ENCODE measurements at regions not wholly inside any gene's neighbourhood (a gene's known extent, or its start where the extent isn't known, plus 50 kb on each side); places are given as distances from the start of the nearest gene placed in this dataset.
"Not testable (repeated sequence)": the region's sequence is repeated elsewhere in the genome, so short reads cannot be mapped to it uniquely, and the experiment has no call there.

DNA sequence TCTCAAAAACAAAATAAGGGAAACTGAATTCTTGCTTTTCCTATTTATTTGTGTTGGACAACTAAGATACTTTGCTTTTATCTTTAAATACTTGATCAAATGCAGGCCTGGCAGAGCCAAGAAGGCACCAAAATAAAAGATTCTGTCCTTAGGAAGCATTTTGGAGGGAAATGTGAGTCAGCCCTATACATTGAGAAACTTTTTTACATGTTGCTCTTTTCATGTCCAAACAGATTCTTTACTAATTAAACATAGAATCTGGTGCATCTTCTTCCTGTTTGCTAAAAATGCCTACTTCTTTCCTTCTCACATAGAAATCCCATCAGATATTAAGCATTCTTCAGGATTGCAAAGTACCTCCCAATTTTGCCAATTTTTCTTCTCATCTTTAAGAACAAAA is 1160.4 kb downstream of the EFNA5 start:
- no peak for DNase-seq

DNA sequence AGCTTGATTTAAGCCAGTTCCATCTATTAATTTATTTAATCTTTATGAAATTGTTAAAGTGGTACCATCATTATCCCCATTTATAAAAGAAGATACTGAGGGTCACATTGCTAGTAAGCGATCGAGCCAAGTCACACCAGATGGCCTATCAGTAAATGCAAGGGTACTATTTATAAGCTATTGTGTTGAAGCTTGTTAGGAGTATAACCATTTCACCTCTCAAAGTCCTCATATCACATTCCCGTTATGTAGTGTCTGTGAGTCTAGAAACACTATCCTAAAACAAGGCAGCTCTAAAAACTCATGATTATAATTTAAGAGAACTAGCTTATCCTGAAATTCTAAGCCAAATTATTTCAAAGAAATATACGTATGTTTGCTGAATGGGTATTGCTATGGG is 1161.8 kb downstream of the EFNA5 start:
- no peak for DNase-seq

DNA sequence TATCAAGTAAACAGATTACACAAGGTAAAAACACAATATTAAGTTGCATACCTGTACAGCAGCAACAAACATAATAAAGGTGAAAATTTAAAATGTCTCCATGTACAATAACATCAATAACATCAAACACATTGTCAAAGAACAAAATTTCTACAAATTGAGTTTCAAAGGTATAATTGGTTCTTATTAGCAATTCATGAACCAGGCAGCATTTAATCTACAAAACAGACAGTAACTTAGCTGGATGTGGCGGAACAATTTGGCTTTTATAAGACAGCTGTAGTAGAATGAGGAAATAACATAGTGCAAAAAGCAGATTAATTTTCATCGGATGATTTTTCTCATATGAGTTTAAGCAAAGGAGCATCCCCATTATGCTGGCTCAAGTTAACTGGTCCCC is 1176.8 kb downstream of the EFNA5 start:
- DNase-seq, result no peak

DNA sequence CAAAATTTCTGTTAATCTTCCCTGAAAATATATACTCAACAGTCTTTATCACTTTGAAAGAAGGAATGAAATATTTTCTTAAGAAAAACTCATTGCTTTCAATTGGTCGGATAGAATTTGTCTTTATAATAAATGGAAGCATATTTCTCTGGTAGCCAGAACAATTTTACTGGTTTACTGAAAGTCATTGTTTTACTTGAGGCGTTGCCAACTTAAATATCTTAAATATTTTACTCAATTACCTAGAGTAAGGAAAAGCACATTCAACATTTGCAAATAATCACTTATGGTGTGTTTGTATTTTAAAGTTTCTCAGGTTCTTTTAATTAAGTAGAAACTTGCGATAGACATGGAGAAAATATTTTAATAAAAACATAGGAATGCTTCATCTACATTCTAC is 1181.7 kb downstream of the EFNA5 start:
- DNase-seq, result no peak

DNA sequence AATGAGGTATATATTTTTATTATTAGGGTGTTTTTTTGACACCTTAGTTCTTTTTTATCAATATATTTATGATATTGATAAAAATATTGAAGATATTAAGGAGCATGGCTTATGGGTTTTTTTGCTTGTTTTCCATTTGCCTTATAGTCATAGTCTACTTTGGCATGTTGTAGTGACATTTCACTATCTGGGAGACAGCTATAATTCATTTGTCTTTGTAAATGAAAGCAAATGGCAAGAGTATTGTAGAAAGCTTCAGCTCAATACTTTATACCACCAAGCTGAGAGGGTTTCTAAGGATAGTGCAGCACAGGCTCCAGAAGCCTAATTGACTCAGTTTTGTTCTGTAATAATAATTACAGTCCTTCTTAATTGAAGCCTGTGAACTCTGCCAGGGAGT is 1182.3 kb downstream of the EFNA5 start:
- no peak for DNase-seq

DNA sequence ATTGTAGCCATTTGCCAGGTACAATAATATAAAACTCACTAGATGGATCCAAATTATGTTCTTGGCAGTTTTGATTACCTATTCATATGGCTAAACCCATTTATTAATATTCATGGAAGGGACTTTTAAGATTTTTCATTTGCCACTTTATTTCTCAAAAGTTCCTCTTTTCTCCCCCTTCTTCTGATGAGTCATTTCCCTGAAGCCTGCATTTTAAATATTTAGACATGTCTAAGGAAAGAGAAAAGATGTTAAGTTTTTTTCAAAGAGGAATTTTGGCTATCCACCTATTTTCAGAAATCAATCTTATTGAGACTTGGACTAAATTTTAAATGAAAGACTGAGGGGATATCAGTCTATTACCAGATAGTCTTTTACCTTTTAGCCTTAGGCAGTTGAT is 1189.4 kb downstream of the EFNA5 start:
- DNase-seq, result no peak

DNA sequence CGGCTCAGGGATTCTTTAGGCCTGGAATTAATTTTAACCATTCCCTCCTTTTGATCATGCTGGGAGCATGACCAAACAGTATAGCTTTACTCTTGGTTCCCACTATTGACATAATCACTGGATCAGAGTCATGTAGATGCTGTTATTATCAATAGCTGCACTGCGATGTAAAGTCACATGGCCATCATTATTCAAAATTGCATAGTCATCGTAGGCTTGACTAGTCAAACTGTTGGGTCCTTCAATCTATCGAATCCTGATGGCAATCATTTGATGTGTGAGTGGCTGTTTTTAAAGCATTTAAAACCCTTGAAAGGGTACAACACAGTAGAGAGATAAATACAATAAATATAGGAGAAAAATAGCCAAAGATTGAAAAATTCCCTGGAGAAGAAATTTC is 1194.1 kb downstream of the EFNA5 start:
- DNase-seq, result no peak

DNA sequence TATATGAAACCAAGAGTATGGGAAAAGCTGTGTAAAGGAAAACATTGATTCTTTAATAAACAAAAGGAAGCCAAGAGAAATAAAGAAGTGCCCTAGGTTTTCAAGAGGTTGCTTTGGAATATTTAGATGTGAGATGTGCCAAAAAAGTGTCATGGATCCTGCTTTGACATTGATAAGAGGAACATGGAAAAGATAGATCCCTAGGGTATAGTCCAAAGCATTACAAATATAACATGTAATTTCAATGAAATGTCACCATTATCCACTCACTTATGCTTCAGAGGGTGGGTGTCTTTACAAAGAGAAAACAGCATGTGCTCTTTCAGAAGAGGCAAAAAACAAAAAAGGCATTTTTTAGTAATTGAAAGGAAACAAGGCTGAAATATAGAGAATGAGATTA is 1196.7 kb downstream of the EFNA5 start:
- no peak for DNase-seq

DNA sequence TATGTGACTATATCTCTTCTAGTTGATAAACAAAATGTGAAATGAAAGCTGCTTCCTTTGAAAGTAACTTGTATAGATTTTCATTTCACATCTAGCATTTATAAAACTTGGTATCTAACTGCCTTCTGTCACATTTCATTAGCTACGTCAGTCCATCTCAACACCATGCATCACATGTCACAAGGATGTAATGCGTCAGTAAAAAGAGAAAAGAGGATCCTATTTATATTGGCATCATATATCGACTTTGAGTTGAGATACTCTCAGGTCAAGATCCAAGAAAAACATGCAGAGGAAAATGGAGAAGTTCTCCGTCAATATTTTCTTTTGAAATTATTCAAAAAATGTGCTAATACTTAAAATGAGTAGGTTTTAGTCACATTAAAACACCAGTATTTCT is 1211.2 kb downstream of the EFNA5 start:
- no peak for DNase-seq

DNA sequence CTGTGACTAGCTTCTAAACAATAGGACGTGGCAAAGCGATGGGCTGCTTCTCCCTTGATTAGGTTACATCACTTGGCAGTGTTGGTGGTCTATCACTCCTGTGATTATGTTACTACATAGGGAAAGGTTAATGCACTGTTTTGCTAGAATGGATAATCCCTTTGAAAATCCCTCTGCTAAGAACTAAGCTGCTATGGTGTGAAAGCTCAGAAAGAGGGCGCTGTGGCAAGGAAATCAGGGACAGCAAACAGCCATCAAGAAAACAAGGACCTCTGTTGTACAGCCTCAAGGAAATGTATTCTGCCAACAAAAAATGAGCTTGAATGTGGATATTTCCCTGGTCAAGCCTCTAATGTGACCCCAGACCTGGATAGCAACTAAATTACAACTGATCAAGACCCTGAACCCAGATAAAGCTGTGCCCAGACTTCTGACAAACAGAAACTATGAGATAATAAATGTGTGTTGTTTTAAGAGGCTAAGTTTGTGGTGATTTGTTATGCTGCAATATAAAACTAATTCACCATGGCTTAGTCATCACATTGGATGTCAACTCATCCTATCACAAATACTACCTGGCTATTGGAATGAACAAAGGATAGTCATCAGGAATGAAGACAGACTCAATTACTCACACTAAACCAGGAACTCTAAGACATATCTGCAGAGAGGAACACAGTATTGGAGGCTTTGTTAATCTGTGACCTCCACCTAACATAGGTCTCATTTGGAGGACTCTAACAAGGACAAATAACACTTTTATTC is 1215.9 kb downstream of the EFNA5 start:
- no peak for DNase-seq

DNA sequence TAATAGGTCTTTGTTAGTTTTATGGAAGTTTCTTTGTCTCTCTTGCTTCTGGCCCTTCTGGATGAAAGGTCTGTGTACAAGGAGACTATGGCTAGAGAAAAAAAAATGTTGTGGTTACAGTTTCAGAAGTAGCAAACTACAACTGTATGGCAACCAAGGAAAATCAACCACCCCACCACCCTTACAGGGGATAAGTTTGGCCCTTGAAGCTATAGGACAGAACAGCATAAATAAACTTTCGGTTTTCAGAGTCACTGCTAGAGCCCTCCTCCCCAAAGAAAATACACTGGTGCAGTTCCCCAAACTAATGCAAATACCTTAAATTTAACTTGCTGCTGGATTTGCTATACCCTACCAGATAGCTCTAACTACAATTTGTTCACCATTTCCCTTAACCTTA is 1216.7 kb downstream of the EFNA5 start:
- no peak for DNase-seq

DNA sequence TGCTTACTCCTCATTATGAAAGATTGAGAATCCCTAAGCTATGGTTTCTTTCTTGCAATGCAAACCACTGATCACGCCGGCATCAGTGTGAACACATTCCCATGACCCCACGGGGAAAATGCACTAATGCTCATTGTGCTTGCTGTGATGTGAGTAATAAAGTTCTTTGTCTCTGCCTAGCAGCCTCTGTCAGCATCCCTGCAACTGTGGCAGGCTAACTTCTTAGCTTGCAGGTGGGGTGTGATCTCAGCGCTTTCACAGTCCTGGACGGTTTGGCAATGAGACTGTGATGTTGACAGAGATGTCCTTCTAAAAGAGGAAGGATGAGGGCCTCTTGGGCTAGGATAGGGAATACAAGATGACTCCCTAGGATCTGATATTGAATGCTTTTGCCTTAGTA is 1218.7 kb downstream of the EFNA5 start:
- DNase-seq, result no peak

DNA sequence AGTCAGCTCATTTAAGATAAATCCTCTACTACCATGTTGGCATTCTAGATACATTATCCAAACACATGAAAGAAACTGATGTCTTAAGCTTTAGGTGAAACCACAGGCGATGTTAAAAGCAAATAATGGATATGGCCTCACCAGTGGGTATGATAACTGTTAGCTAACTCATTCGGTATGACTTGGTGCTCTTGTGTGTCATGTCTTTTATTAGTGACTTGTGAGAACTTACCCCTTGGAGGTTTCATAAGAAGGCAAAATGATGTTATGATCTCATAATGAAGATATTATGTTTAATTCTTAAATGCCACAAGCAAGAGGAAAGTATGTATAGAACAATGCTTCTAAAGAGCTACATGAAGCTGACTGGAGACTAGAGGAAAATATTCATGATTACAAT is 1227.0 kb downstream of the EFNA5 start:
- DNase-seq, result no peak

DNA sequence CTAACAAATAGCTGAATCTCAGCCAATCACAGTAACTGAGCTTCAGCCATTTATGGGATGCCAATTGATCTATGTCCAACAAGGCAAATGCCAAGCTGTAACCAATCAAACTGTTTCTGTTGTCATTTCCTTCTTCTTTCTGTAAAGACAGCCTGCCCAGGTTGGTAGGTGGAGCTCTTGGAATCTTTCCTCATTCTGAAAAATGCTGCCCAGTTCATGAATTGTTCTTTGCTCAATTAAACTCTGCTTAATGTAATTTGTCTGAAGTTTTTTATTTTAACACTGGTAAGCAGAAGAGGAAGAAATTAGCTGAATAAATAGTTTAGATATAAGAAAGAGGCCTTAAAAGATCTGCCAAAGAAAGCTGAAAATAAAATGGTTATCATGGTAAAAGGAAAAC is 1235.6 kb downstream of the EFNA5 start:
- DNase-seq, result no peak

DNA sequence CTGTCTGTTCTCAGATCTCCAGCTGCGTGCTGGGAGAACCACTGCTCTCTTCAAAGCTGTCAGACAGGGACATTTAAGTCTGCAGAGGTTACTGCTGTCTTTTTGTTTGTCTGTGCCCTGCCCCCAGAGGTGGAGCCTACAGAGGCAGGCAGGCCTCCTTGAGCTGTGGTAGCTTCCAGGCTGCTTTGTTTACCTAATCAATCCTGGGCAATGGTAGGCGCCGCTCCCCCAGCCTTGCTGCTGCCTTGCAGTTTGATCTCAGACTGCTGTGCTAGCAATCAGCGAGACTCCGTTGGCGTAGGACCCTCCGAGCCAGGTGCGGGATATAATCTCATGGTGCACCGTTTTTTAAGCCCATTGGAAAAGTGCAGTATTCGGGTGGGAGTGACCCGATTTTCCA is 1240.0 kb downstream of the EFNA5 start:
- DNase-seq, result not testable (repeated sequence)

DNA sequence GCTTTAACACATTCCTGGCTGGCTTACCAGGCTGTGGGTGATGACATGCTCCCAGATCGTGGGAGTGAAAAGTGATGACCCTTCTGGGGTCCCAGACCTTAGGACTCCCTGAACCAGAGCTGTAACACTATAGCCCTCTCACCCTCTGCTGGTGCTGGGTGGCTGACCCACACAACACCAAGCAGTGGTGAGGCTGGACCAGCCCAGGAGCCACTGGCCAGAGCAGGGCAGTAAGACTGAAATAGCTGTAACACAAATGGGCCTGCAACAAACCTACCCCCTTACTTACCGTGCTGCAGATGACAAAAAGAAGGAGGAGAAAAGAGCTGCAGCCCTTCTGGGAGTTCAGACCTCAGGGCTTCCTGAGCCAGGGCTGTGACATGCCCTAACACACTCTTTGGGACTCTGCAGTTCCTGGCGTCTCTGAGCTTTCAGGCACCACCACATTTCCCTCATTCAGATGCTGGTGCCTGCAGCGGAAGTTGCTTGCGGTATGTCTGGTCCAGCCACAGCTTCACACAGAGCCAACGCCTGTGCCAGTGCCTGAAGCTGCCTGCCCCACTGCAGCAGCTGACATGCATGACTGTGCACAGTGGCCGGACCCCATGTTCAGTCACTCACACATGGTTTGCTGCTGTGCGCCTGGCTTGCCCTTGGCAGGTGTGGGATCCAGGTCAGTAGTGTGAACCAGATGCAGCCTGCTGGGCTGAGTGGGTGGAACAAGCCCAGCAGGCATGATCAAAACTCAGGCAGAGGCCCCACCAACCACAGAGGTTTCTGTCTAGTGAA is 1247.4 kb downstream of the EFNA5 start:
- no peak for DNase-seq

DNA sequence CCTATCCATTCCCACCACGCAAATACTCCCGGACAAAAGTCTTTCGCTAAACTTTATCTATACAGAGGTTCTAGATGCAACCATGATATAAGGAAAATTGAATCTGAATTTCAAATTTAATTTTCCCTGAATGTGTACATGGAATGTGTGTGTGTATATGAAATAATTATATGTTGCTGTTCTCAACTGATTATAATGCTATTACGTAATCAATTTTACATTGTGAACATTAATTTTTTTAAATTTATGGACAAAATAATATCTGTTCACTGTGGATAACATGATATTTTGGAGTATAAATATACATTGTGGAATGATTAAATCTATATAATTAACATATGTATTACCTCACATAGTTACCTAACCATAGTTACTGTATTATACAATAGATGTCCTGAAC is 1250.6 kb downstream of the EFNA5 start:
- DNase-seq, result no peak

DNA sequence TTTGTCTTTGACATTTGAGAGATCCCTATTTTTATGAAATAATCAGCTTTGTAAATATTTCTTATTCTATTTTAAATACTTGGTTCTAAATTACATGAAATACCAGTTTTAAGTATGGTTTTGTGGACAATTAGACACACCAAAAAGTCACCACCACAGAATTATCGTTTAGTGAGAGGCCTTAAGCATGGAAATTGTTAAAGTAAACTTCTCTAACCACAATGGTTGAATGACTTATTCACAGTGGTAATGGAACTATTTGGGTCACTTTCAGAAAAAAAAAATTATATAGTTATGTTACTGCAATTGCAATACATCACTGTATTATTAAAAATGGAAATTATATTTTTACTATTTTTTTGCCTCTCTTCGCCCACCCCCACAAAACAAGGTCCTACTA is 1252.5 kb downstream of the EFNA5 start:
- DNase-seq, result no peak

DNA sequence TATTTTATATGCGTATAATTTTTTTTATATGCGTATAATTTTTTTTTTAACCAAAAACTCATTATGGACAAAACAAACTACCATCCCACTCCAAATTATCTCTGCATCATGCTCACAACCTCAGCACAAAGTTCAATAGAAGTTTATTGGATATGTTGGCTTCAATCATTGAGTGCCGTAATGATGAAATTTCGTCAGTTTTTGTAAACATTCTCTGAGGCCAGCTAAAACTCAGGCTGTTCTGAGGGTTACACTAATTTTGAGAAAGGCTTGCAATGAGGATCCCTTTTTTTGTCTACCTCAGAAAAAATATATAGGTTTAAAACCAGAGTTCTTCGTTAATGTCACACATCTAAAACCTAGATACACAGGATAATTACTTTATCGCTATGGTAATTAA is 1253.2 kb downstream of the EFNA5 start:
- DNase-seq, result no peak

DNA sequence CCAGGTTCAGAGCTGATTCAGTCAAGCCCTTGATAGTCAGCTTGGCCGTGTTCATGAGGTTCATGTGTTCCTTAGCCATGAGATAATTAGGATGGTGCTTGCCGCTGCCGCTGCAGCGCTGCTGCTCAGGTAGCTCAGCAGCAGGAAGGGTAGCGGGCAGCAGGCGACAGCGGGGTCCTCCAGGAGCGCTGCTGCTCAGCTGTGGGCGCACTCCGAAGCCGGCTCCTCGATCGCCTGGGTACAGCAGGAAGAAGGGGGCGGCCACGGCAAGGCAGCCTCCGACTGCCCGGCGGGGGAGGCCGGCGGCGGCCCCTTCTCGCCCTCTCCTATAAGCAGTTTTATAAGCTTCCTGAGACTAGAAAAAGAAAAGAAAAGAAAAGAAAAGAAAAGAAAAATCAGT is 1253.6 kb downstream of the EFNA5 start:
- no peak for DNase-seq

DNA sequence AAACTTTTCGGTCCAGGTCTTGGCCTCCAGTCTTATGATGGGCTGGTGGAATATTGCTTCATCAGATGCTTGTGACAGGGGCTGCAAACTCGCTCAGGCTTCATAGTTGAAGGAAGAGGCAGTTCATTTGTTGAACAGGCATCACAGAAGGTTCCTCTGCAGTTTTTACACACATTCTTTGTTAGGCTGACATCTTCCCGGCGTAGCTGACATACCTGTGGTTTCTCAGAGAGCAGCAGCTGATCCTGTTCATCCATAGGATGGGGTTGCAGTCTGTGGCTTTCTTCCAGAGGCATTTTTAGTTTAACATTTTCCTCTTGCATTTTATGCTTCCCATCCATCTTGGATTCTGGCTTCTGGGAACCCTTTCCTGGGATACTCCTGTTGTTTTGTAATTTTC is 1255.2 kb downstream of the EFNA5 start:
- no peak for DNase-seq

DNA sequence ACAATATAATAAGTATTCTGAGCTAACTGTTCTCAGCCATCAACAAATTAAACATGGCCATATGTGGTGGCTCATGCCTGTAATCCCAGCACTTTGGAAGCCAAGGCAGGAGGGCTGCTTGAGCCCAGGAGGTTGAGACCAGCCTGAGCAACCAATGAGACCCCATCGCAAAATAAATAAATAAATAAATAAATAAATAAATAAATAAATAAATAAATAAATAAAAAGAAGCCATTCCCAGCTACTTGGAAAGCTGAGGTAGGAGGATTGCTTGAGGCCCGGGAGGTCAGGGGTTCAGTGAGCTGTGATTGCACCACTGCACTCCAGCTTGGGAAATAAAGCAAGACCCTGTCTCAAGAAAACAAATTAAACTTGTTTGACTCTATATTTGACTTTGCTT is 1256.4 kb downstream of the EFNA5 start:
- no peak for DNase-seq

DNA sequence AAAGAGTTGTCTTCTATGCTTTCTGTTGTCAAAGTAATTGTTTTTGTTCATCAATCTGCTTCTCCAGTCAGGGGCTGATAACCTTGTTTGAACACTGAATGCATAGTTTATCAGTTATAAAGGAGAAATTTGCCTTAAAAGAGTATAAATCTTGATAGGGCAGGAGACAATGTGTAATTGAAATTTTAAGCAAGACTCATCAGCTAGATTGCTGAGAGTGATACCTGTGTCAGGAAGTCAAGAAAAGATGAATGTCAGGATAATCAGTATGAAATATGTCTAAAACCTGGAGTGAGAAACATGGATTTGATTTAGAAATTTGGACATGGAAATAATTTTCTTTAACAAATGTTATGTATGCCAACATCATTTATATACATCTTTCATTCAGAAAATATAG is 1258.1 kb downstream of the EFNA5 start:
- no peak for DNase-seq

DNA sequence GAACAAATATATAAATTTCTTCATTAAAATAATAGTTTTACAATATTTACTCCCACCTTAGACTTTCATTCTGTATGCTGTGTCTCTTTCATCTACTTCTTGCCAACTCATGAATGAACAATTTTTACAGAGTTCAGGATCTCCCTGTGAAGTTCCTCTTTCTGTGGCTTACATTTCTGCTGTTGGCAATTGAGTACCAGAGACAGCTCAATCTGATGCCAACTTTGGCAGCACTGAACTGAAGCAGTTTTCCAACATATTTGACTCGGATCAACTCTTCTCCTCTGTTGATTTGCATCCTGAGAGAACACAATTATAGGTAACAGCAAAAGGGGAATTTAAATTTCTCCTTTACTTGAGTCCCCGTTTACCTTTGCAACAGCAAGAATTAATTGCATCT is 1262.2 kb downstream of the EFNA5 start:
- no peak for DNase-seq

DNA sequence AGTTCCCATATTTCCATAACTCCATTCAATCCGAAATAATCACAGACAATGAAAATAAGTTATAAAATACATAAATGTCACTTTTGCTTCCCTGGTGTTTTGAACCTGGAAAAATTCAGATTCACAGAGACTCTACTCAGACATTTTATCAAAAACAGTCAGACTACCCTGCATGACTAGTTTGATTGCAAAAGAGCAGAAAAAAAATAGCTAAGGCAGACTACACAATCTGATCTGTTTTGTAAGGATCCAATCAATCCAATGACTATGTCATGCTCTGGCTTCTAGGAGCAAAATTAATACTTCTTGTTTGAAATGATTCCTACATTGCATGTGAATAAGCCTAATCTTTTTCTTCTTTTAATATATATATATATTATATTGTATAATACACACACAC is 1262.6 kb downstream of the EFNA5 start:
- DNase-seq, result no peak
